Osteoblast (primary cell): ENCODE measurements at regions not wholly inside any gene's neighbourhood (a gene's known extent, or its start where the extent isn't known, plus 50 kb on each side); places are given as distances from the start of the nearest gene placed in this dataset.
"Not testable (repeated sequence)": the region's sequence is repeated elsewhere in the genome, so short reads cannot be mapped to it uniquely, and the experiment has no call there.

ENCODE experiments used
- DNase-seq: peaks from one replicate; pipeline ENCODE4 v3.0.0; 2011; ENCODE audit warnings: low spot score, mixed read lengths; ENCODE audit not compliant: insufficient read length; ENCODE audit errors: missing footprints
- H2AFZ ChIP-seq: 2 replicates; pipeline ENCODE4 v1.6.0; 2011; ENCODE audit warnings: mild to moderate bottlenecking, low read length
- H3K27ac ChIP-seq: 2 replicates; pipeline ENCODE4 v1.5.1; 2011; ENCODE audit warnings: mild to moderate bottlenecking, low read depth, low read length, moderate library complexity
- H3K27me3 ChIP-seq: 2 replicates; pipeline ENCODE4 v1.6.0; 2012; ENCODE audit warnings: mild to moderate bottlenecking, control low read depth, inconsistent platforms, low read length, moderate library complexity; ENCODE audit not compliant: insufficient read depth
- H3K36me3 ChIP-seq: 2 replicates; pipeline ENCODE4 v1.5.1; 2011; ENCODE audit warnings: mild to moderate bottlenecking, low read length, control low read depth, moderate library complexity; ENCODE audit not compliant: insufficient read depth
- H3K4me1 ChIP-seq: 2 replicates; pipeline ENCODE4 v1.5.1; 2011; ENCODE audit warnings: mild to moderate bottlenecking, low read length, control low read depth, moderate library complexity; ENCODE audit not compliant: insufficient read depth
- H3K4me2 ChIP-seq: 2 replicates; pipeline ENCODE4 v1.6.0; 2011; ENCODE audit warnings: mild to moderate bottlenecking, low read length; ENCODE audit not compliant: insufficient read depth
- H3K4me3 ChIP-seq: fragments of 200-600 bp; sonication (generic); 3 replicates; pipeline ENCODE4 v1.5.1; 2012; ENCODE audit warnings: mild to moderate bottlenecking, low read length, inconsistent platforms; ENCODE audit not compliant: insufficient read depth
- H3K79me2 ChIP-seq: 2 replicates; pipeline ENCODE4 v1.6.0; 2012; ENCODE audit warnings: mild to moderate bottlenecking, low read length, control low read depth, inconsistent platforms; ENCODE audit not compliant: insufficient read depth
- H3K9me3 ChIP-seq: 2 replicates; pipeline ENCODE4 v1.5.1; 2011; ENCODE audit warnings: low read depth, low read length, control low read depth
- H4K20me1 ChIP-seq: 2 replicates; pipeline ENCODE4 v1.6.0; 2012; ENCODE audit warnings: mild to moderate bottlenecking, low read length, control low read depth; ENCODE audit not compliant: insufficient read depth
- CTCF ChIP-seq: IDR thresholded peaks from 2 replicates; pipeline ENCODE4 v1.5.1; 2011; ENCODE audit warnings: mild to moderate bottlenecking, low read depth, low read length, moderate library complexity; ENCODE audit errors: extremely low read depth

- not testable (repeated sequence) for H3K4me3 ChIP-seq, H3K79me2 ChIP-seq, H3K4me2 ChIP-seq, H3K27ac ChIP-seq, H3K36me3 ChIP-seq, H3K9me3 ChIP-seq, DNase-seq, H3K4me1 ChIP-seq, H3K27me3 ChIP-seq, H2AFZ ChIP-seq, H4K20me1 ChIP-seq
Observed at GRCh38 chr14:106197264-106197663, 670.9 kb downstream of the TMEM121 start.

GRCh38 chr14:106199097-106199496 is 672.7 kb downstream of the TMEM121 start:
- H3K4me2 ChIP-seq = no peak overlapping the region
- no peak for DNase-seq
- no peak overlapping the region for H2AFZ ChIP-seq
- no peaks in the 10 kb centered on the region for H3K4me1 ChIP-seq
- TF ChIP-seq CTCF = no peak
- no peaks in the 10 kb centered on the region for H3K79me2 ChIP-seq
- H3K27me3 ChIP-seq = no peaks in the 10 kb centered on the region
- no peak overlapping the region for H3K4me3 ChIP-seq
- no peaks in the 10 kb centered on the region for H4K20me1 ChIP-seq
- no peaks in the 10 kb centered on the region for H3K36me3 ChIP-seq
- no peaks in the 10 kb centered on the region for H3K9me3 ChIP-seq
- H3K27ac ChIP-seq = no peak overlapping the region

GRCh38 chr14:106200541-106201315 is 674.3 kb downstream of the TMEM121 start:
- Histone ChIP-seq H4K20me1 (no peaks in the 10 kb centered on the region), H3K4me3 (no peak overlapping the region), H2AFZ (no peak overlapping the region), H3K79me2 (no peaks in the 10 kb centered on the region), H3K9me3 (no peaks in the 10 kb centered on the region), H3K36me3 (no peaks in the 10 kb centered on the region), H3K4me1 (no peaks in the 10 kb centered on the region), H3K4me2 (no peak overlapping the region), H3K27ac (no peak overlapping the region), H3K27me3 (no peaks in the 10 kb centered on the region)
- no peak for DNase-seq
- no peak for TF ChIP-seq CTCF

- no peak for DNase-seq
- no peak overlapping the region for H3K27ac ChIP-seq
- no peak for TF ChIP-seq CTCF
Observed at GRCh38 chr14:106201376-106201775, 675.0 kb downstream of the TMEM121 start.

More at GRCh38 chr14:106201376-106201775, 675.0 kb downstream of the TMEM121 start:
- no peaks in the 10 kb centered on the region for H3K27me3 ChIP-seq
- no peaks in the 10 kb centered on the region for H3K36me3 ChIP-seq
- H3K4me2 ChIP-seq = no peak overlapping the region
- H3K4me1 ChIP-seq = no peaks in the 10 kb centered on the region
- no peak overlapping the region for H3K4me3 ChIP-seq
- H3K9me3 ChIP-seq = no peaks in the 10 kb centered on the region
- no peaks in the 10 kb centered on the region for H4K20me1 ChIP-seq
- H2AFZ ChIP-seq = no peak overlapping the region
- no peaks in the 10 kb centered on the region for H3K79me2 ChIP-seq
